ENCODE measurements at regions not wholly inside any gene's neighbourhood (a gene's known extent, or its start where the extent isn't known, plus 50 kb on each side); places are given as distances from the start of the nearest gene placed in this dataset.

DNA sequence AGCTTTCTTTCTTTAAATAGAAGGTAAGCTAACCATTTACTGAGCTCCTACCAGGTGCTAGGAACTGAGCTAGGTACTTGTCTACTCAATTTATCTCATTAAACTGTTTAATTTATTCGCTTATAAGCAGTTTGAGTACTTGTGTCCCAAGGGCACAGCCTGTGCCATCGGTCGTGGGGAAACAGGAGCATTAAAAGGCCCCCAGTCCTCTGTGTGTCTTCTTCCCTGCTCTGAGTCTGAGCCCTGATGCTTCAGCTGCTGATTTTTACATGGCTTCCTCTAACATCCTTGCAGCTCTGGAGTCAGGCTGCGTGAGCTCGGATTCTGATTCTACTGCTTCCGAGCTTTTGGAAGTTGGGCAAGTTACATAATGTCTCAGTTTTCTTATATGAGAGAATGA is 239.5 kb downstream of the EDEM1 start:
- TF ChIP-seq POLR2A (IDR thresholded peaks at IDR 0.05): no peak
- no peak for TF ChIP-seq EP300 (IDR thresholded peaks at IDR 0.05)
- TF ChIP-seq POLR2AphosphoS5 (IDR thresholded peaks at IDR 0.05): no peak
- TF ChIP-seq, protein P1, sequence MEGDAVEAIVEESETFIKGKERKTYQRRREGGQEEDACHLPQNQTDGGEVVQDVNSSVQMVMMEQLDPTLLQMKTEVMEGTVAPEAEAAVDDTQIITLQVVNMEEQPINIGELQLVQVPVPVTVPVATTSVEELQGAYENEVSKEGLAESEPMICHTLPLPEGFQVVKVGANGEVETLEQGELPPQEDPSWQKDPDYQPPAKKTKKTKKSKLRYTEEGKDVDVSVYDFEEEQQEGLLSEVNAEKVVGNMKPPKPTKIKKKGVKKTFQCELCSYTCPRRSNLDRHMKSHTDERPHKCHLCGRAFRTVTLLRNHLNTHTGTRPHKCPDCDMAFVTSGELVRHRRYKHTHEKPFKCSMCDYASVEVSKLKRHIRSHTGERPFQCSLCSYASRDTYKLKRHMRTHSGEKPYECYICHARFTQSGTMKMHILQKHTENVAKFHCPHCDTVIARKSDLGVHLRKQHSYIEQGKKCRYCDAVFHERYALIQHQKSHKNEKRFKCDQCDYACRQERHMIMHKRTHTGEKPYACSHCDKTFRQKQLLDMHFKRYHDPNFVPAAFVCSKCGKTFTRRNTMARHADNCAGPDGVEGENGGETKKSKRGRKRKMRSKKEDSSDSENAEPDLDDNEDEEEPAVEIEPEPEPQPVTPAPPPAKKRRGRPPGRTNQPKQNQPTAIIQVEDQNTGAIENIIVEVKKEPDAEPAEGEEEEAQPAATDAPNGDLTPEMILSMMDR (IDR thresholded peaks at IDR 0.05): no peak
- 87 to 93% methylated on average over 6 of the region's 6 CpGs for WGBS, 2 donors
- Histone ChIP-seq H3K27ac (no peak overlapping the region), H3K9me3 (no peaks in the 10 kb centered on the region), H3K4me1 (no peaks in the 10 kb centered on the region), H3K4me3 (no peak overlapping the region), H3K36me3 (no peaks in the 10 kb centered on the region), H3K27me3 (no peaks in the 10 kb centered on the region)
- ATAC-seq (ENCODE audit: low FRiP score in 2 of 2) (no peak), DNase-seq (no peak)

DNA sequence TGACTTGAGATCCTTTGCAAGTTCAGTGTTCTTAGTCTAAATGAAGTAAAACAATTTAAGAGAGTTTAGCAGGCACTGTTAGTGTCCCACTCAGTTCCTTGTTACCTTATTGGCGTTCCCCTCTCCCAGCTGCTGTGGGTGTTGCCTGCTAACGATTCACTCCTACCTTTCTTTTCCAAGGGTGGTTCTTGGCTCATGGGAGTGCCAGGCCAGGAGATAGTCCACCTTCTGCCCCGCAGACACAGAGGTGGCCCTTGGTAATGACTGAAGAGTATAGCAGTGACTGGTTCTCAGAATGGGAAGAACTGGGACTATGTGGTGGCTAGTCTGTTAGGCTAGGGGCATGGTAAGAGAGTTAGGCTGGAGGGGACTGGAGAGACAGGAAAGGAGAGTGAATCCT is 240.4 kb downstream of the EDEM1 start:
- Histone ChIP-seq H3K36me3 (no peaks in the 10 kb centered on the region), H3K27ac (no peak overlapping the region), H3K9me3 (no peaks in the 10 kb centered on the region), H3K4me1 (no peaks in the 10 kb centered on the region), H3K27me3 (no peaks in the 10 kb centered on the region), H3K4me3 (no peak overlapping the region)
- ATAC-seq (ENCODE audit: low FRiP score in 2 of 2) (no peak), DNase-seq (no peak)
- TF ChIP-seq, protein P1 (IDR thresholded peaks at IDR 0.05): no peak
- TF ChIP-seq POLR2AphosphoS5 (IDR thresholded peaks at IDR 0.05): no peak
- no peak for TF ChIP-seq EP300 (IDR thresholded peaks at IDR 0.05)
- TF ChIP-seq POLR2A (IDR thresholded peaks at IDR 0.05): no peak
- WGBS, 2 donors: 79 to 86% methylated on average over 3 of the region's 3 CpGs

DNA sequence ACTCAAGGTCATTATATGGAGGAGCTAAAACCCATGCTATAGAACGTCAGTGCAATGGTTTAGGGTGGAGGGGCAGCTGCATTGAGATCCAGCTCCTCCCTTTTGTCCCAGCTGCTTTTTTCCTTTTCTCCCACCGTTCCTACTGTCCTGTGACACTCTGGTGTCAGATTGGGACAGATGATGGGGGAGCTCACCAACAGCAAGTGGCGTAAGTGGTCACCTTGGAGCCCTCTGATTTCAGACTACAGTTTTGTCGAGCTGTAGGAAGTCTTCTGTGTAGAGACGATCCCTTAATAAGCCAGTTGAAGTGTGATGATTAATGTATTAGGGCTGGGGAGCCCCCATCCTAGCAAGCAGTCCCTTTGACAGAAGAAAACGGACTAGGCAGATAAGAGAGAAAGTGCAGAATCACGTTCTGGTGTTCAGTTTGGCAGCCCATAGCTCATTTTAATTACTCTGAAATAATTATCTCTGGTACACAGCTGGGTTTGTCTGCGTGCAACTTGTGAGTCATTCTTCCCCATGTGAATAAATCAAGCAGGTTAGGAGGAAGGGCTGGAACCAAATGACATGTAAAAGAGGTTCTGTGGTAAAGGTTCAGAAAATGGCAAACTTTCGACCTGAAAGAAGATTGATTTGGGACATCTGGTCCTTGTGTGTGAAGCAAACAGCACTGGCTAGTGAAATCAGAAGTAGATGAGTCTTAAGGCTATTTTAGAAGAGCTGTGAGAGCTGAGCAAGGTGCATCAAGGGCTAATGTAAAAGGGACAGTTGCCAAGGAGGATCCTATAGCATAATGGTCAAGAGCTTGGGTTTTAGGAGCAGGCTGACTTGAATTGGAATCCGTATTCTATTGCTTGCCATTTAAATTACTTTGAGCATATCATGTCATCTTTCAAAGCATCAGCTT is 241.4 kb downstream of the EDEM1 start:
- TF ChIP-seq POLR2AphosphoS5 (IDR thresholded peaks at IDR 0.05): no peak
- TF ChIP-seq POLR2A (IDR thresholded peaks at IDR 0.05): no peak
- TF ChIP-seq, protein P1 (IDR thresholded peaks at IDR 0.05): no peak
- TF ChIP-seq EP300 (IDR thresholded peaks at IDR 0.05): no peak
- no peaks in the 10 kb centered on the region for H3K9me3 ChIP-seq
- H3K27ac ChIP-seq: no peak overlapping the region
- H3K4me3 ChIP-seq: no peak overlapping the region
- 38 to 46% methylated on average over 10 of the region's 10 CpGs for WGBS, 2 donors
- H3K36me3 ChIP-seq: no peaks in the 10 kb centered on the region
- no peaks in the 10 kb centered on the region for H3K27me3 ChIP-seq
- DNase-seq (no peak), ATAC-seq (ENCODE audit: low FRiP score in 2 of 2) (no peak)
- H3K4me1 ChIP-seq: no peaks in the 10 kb centered on the region

DNA sequence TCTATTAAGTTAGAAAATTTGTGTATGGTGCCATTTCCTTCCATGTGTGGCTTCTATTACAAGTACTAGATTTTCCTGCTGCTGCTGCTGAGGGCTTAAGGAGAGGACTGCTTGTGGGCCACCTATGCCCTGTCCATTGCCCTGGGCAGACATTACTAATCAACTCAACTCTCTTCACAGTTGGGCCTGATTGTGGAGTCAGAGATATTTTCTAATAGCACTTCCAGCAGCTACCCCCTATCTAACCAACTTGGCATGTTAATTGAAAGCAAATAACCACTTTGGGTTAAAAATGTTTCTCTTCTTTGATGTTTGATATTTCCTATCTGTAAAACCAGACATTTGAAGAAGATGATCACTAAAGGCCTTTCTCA is 242.0 kb downstream of the EDEM1 start:
- no peaks in the 10 kb centered on the region for H3K36me3 ChIP-seq
- H3K4me3 ChIP-seq: no peak overlapping the region
- H3K9me3 ChIP-seq: no peaks in the 10 kb centered on the region
- no peak for TF ChIP-seq POLR2AphosphoS5 (IDR thresholded peaks at IDR 0.05)
- TF ChIP-seq, protein P1 (IDR thresholded peaks at IDR 0.05): no peak
- TF ChIP-seq POLR2A (IDR thresholded peaks at IDR 0.05): no peak
- TF ChIP-seq EP300 (IDR thresholded peaks at IDR 0.05): no peak
- no peaks in the 10 kb centered on the region for H3K4me1 ChIP-seq
- H3K27me3 ChIP-seq: no peaks in the 10 kb centered on the region
- no peak overlapping the region for H3K27ac ChIP-seq
- DNase-seq (no peak), ATAC-seq (ENCODE audit: low FRiP score in 2 of 2) (no peak)

DNA sequence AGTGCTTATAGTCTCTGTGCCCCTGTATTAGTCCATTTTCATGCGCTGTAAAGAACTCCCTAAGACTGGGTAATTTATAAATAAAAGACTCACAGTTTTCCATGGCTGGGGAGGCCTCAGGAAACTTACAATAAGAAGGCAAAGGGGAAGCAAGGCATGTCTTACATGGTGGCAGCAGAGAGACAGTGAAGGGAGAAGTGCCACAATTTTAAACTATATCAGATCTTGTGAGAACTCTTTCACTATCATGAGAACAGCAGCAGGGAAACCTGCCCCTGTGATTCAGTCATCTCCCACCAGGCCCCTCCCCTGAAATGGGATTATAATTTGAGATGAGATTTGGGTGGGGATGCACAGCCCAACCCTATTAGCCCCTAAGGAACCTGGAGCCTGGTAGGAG is 243.2 kb downstream of the EDEM1 start:
- H3K36me3 ChIP-seq: no peaks in the 10 kb centered on the region
- TF ChIP-seq, protein P1 (IDR thresholded peaks at IDR 0.05): no peak
- TF ChIP-seq EP300 (IDR thresholded peaks at IDR 0.05) (no peak), POLR2AphosphoS5 (IDR thresholded peaks at IDR 0.05) (no peak), POLR2A (IDR thresholded peaks at IDR 0.05) (no peak)
- DNase-seq (no peak), ATAC-seq (ENCODE audit: low FRiP score in 2 of 2) (no peak)
- WGBS, 2 donors: 88 to 100% methylated on average over 1 of the region's 1 CpG
- H3K4me3 ChIP-seq: no peak overlapping the region
- no peaks in the 10 kb centered on the region for H3K4me1 ChIP-seq
- H3K27ac ChIP-seq: no peak overlapping the region
- H3K9me3 ChIP-seq: no peaks in the 10 kb centered on the region
- H3K27me3 ChIP-seq: no peaks in the 10 kb centered on the region
